Osteocyte (in vitro differentiated cells): ENCODE measurements at regions not wholly inside any gene's neighbourhood (a gene's known extent, or its start where the extent isn't known, plus 50 kb on each side); places are given as distances from the start of the nearest gene placed in this dataset.
"Not testable (repeated sequence)": the region's sequence is repeated elsewhere in the genome, so short reads cannot be mapped to it uniquely, and the experiment has no call there.

ENCODE experiments used
- DNase-seq: peaks from one replicate; pipeline ENCODE4 v3.0.0; 2021; ENCODE audit warnings: mixed read lengths; ENCODE audit not compliant: unreplicated experiment; ENCODE audit errors: extremely low spot score
- H3K27ac Mint-ChIP-seq: one replicate; pipeline ENCODE4 v1.8.0; 2021; ENCODE audit warnings: mild to moderate bottlenecking, mixed read lengths; ENCODE audit not compliant: unreplicated experiment
- H3K27me3 Mint-ChIP-seq: one replicate; pipeline ENCODE4 v1.8.0; 2021; ENCODE audit warnings: mixed read lengths; ENCODE audit not compliant: unreplicated experiment
- H3K36me3 Mint-ChIP-seq: one replicate; pipeline ENCODE4 v1.8.0; 2021; ENCODE audit warnings: mixed read lengths; ENCODE audit not compliant: unreplicated experiment
- H3K4me1 Mint-ChIP-seq: one replicate; pipeline ENCODE4 v1.8.0; 2021; ENCODE audit warnings: mixed read lengths; ENCODE audit not compliant: unreplicated experiment
- H3K4me3 Mint-ChIP-seq: one replicate; pipeline ENCODE4 v1.8.0; 2021; ENCODE audit warnings: mild to moderate bottlenecking, moderate library complexity, mixed read lengths; ENCODE audit not compliant: unreplicated experiment
- H3K9me3 Mint-ChIP-seq: one replicate; pipeline ENCODE4 v1.8.0; 2021; ENCODE audit warnings: mixed read lengths; ENCODE audit not compliant: unreplicated experiment
- CTCF ChIP-seq: fragments of 200-600 bp; sonication (generic); IDR thresholded peaks from 2 replicates; pipeline ENCODE4 v1.5.0; 2021; ENCODE audit warnings: antibody characterized with exemption, mild to moderate bottlenecking, moderate library complexity

- no peaks in the 10 kb centered on the region for H3K27me3 Mint-ChIP-seq
- H3K27ac Mint-ChIP-seq, result no peak overlapping the region
- H3K36me3 Mint-ChIP-seq, result no peaks in the 10 kb centered on the region
- no peak for TF ChIP-seq CTCF
- no peak overlapping the region for H3K4me3 Mint-ChIP-seq
- peaks cover 36% of the 10 kb centered on the region for H3K9me3 Mint-ChIP-seq
- no peak for DNase-seq
- no peaks in the 10 kb centered on the region for H3K4me1 Mint-ChIP-seq
Measured at GRCh38 chrX:115913575-115913974, 257.0 kb upstream of the AGTR2 start.

DNA sequence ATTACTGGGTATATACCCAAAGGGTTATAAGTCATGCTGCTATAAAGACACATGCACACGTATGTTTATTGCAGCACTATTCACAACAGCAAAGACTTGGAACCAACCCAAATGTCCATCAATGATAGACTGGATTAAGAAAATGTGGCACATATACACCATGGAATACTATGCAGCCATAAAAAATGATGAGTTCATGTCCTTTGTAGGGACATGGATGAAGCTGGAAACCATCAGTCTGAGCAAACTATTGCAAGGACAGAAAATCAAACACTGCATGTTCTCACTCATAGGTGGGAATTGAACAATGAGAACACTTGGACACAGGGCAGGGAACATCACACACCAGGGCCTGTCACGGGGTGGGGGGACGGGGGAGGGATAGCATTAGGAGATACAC is 254.9 kb upstream of the AGTR2 start:
- H3K4me3 Mint-ChIP-seq, H3K4me1 Mint-ChIP-seq: not testable (repeated sequence)
- H3K9me3 Mint-ChIP-seq, result peaks cover 27% of the 10 kb centered on the region

GRCh38 chrX:115929480-115929879 is 241.1 kb upstream of the AGTR2 start:
- no peak for TF ChIP-seq CTCF

More for the DNA sequence above, 254.9 kb upstream of the AGTR2 start:
- not testable (repeated sequence) for H3K36me3 Mint-ChIP-seq, DNase-seq, H3K27me3 Mint-ChIP-seq, H3K27ac Mint-ChIP-seq

GRCh38 chrX:115936008-115936407 is 234.5 kb upstream of the AGTR2 start:
- H3K4me1 Mint-ChIP-seq, result no peaks in the 10 kb centered on the region
- no peak for DNase-seq
- TF ChIP-seq CTCF, result no peak
- H3K27ac Mint-ChIP-seq, result no peak overlapping the region
- H3K9me3 Mint-ChIP-seq, result peaks cover 25% of the 10 kb centered on the region
- no peaks in the 10 kb centered on the region for H3K27me3 Mint-ChIP-seq
- no peak overlapping the region for H3K4me3 Mint-ChIP-seq
- no peaks in the 10 kb centered on the region for H3K36me3 Mint-ChIP-seq

More at GRCh38 chrX:115929480-115929879, 241.1 kb upstream of the AGTR2 start:
- peaks cover 2% of the 10 kb centered on the region for H3K36me3 Mint-ChIP-seq
- no peaks in the 10 kb centered on the region for H3K27me3 Mint-ChIP-seq
- DNase-seq, result no peak
- no peak overlapping the region for H3K27ac Mint-ChIP-seq
- H3K4me3 Mint-ChIP-seq, result no peak overlapping the region
- no peaks in the 10 kb centered on the region for H3K4me1 Mint-ChIP-seq
- H3K9me3 Mint-ChIP-seq, result peaks cover 46% of the 10 kb centered on the region

DNA sequence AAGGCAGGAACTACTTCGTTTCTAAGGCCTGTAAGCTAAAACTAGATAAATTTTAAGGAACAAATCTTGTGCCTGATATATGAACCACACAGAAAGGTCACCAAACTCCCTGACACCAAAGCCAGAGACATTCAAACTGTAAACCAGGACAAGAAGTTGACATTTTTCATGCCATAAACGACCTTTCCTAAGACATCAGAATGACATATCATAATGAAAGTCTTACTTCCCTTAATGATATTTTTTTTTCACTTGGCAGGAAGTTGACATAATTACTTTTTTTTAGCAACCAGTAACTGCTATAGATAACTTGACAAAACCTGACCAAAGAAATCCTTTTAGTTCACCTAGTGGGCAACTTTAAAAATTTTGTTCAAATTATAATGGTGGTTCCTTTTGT is 231.5 kb upstream of the AGTR2 start:
- no peak overlapping the region for H3K4me3 Mint-ChIP-seq
- H3K36me3 Mint-ChIP-seq, result no peaks in the 10 kb centered on the region
- no peaks in the 10 kb centered on the region for H3K4me1 Mint-ChIP-seq
- no peaks in the 10 kb centered on the region for H3K27me3 Mint-ChIP-seq
- DNase-seq, result no peak
- H3K9me3 Mint-ChIP-seq, result peaks cover 4% of the 10 kb centered on the region
- no peak for TF ChIP-seq CTCF
- no peak overlapping the region for H3K27ac Mint-ChIP-seq

DNA sequence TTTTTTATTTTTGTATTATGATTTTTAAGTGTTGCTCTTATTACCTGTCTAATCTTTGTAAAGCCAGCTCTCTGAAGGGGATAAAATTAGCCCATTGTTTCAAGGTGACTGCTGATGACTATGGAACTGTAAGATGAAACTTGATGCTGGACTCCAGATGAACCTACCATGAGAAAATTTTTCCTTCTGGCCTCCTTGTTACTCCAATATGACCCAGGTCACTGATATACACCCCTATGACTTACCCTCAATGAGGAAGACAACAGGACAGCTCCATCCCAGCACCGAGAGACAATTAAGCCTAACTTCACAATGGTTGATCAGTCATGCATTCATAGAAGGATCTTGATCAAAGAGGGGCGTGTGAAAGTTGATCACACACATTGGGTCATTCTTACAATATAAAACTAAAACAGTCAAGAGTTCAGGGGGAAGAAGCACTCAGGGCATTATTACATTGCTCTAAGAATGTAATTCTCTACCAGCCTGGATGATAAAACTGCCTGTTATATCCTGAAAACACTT is 230.8 kb upstream of the AGTR2 start:
- no peaks in the 10 kb centered on the region for H3K27me3 Mint-ChIP-seq
- no peaks in the 10 kb centered on the region for H3K36me3 Mint-ChIP-seq
- no peak for TF ChIP-seq CTCF
- no peak for DNase-seq
- no peak overlapping the region for H3K4me3 Mint-ChIP-seq
- H3K4me1 Mint-ChIP-seq, result no peaks in the 10 kb centered on the region
- H3K9me3 Mint-ChIP-seq, result peaks cover 3% of the 10 kb centered on the region
- H3K27ac Mint-ChIP-seq, result no peak overlapping the region
